Ureter (tissue), 1 donor: ENCODE measurements at regions not wholly inside any gene's neighbourhood (a gene's known extent, or its start where the extent isn't known, plus 50 kb on each side); places are given as distances from the start of the nearest gene placed in this dataset.
"Not testable (repeated sequence)": the region's sequence is repeated elsewhere in the genome, so short reads cannot be mapped to it uniquely, and the experiment has no call there.

ENCODE experiments used
- DNase-seq: peaks from one replicate; pipeline ENCODE4 v3.0.0-alpha.2; 2020; ENCODE audit warnings: low spot score
- donor health status: DM: yes; HTN: yes; CAD: no.

DNA sequence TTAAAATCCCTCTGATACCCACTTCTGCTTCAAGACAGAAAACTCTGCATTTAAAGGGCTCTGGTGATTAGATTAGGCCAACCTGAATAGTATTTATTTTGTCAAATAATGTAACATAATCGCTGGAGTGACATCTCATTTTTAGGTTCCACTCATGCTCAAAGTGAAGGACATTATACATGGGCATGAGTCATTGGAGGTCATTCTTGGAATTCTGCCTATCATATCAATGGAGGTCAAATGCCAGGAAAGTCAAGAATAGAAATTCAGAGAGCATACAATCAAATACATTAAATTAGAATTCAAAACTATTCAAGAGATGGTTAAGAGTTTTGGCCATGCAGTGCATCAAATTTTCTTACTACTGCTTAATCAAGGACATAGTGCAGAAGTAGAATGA is 50.8 kb upstream of the PRSS1 start:
- DNase-seq: no peak

DNA sequence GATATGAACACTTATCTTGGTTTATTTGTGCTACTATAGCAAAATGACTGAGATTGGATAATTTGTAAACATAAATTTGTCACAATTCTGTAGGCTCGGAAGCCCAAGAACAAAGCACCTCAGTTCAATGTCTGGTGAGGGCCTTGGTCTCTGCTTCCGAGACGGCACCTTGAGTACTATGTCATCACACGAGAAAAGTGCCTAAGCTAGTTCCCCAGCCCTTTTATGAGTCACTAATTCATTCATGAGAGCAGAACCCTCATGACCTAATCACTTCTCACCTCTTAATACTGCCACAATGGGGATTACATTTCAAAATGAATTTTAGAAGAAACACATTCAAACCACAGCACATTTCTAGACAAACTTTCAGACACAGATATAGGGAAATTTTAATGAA is 52.0 kb upstream of the PRSS1 start:
- DNase-seq: no peak

DNA sequence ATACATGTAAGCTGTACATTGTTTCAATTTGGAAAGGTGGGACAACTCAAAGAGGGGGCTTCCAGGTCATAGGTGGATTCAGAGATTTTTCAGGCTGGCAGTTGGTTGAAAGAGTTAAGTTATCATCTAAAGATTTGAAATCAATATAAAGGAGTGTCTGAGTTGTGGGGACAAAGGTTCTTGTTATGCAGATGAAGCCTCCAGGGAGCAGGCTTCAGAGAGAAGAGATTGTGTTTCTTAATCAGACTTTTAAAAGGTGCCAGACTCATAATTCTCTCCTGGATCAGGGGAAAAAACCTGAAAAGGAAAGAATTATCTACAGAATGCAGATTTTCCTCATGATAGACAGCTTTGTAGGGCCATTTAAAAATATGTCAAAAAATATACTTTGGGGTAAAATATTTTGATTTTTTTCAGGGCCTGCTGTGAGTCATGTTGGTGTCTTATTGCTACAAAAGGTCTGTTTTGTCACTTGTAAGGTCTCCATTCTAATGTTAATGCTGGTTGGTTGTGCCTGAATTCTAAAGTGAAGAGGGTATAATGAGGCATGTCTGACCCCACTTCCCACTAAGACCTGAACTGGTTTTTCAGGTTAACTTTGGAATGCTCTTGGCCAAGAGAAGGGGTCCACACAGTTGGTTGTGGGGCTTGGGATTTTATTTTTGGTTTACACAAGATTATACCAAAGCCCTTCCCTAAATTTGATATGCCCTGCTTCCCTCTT is 52.7 kb upstream of the PRSS1 start:
- DNase-seq: no peak

DNA sequence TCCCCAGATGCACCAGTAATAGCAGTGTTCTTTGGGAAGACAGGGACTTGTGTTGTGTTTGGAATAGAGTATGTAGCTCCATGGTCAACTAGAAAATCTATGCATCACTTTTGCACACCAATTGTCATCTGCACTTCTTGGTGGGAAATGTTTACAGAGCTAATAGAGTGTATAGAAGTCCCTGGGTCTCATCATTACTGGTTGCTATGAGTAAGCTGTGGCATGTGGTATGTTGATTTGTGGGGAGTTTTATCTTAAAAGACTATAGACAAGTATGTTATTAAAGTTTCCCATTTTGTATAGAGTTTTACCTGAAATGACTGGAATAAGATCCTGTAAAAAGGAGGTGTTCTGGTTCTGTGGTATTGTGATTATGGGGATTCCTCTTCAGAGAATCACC is 55.4 kb upstream of the PRSS1 start:
- no peak for DNase-seq

DNA sequence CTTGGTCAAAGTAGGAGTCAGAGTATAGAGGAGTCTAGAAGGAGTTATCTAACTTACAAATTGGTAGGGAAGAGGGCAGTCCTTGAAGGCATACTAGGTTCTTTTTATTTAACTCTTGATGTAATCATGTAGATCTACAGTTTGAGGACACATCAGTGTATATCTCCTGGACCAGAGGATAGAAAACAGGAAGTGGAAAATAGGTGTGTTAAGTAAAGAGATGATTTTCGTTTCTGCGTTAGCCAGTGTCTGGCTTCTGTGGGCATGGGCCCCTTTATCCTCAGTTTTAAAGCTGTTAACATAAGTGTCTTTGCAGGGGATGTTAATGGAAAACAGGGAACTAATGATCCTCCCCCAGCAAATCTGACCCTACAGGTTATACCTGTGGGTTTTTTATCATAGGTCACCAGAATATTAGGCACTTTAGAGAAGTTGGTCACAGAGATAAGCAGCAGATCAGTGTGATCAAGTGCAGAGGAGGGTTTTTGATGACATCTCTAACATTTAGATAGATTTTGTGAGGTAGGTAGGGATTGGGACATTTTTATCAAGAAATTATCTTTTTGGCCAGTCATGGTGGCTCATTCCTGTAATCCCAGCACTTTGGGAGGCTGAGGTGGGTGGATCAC is 58.6 kb upstream of the PRSS1 start:
- DNase-seq: no peak

DNA sequence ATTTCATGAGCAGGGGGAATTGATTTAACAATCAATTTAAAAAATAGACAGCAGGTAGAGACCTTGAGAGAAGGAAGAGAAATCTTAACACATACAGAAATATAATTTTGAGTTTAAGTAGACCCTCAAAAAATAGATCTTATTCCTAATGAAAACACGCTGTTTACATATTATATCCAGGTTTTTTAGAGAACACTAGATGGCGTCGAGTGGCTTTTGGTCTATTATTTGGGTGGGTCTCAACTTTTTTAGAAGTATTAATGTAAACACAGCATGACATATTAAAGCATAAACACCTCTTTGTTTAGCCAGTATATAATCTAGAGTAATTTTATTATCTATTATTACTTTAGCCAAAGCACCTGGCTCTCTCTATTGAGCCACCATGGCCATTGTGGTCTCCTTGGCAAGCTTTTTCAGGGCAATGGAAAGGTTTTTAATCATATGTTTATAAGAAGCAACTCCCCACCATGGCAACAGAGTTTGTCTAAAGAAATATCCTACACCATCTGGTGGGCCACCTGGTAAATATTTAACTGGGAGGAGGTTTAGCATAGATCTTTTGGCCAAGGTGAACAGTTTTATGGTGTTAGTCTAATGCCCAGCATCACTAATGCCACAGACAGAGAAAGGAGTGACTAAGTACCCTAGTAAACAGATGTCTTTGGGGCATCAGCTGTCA is 59.7 kb upstream of the PRSS1 start:
- DNase-seq: no peak

DNA sequence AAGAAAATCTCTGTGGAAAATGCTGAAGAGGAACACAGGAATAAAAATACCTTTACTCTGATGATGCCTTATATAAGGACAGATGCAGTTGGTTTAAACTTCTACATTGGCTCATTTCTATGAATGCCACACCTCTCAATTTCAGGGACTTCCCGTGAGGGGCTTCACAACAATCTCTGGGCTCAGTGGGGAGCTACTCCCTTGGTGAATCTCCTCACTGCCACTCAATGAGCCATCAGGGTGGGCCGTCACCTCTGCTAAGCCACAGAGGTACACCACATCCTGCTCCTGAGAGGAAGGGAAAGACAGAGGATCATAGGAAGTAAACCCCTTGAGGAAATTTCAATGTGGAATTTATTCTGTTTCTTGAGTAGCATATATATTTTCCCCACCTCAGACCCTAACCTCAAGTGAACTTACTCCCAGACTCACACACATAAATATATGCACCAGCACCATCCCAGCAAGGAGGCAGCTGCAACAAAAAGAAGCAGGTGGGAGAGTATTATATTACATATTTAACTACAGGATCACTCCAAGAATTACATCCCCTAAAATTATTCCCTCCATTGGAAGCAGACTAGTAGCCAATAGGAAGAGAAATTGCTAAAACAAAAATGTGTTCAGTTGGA is 63.3 kb upstream of the PRSS1 start:
- DNase-seq: no peak

DNA sequence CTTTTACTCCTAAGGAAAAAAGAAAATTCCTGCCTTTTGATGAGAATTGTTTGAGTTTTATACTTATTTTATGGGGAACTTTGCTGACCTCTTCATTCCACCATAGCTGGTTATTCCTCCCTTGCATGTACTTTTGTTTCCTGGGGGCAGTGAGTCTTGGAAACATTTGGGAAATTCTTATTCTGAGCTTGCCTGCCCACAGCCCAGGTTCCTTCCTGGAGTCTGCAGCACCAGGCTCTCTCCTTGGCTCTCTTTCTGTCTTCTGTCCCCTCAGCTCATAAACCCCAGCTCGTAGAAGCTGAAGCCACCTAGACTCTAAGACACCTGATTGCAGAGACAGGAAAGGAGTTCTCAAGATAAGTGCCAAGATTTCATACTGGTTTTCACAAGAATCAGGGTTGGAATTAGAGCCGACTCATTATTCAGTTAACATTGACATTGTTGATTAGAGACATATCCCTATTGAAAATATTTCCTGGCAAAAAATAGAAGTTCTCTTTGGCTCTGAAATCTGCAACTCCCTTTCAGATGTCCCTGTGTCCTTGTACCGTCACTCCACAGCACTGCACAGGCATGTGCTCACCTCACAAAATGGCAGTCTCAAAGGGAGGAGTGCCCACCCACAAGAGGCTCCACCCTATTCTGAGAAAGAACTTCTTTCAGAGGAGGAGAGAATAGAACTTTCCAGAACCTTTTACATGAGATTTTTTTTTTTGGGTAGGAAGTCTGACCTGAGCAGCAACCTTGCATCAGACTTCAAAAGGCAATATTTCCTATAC is 67.8 kb upstream of the PRSS1 start:
- no peak for DNase-seq

DNA sequence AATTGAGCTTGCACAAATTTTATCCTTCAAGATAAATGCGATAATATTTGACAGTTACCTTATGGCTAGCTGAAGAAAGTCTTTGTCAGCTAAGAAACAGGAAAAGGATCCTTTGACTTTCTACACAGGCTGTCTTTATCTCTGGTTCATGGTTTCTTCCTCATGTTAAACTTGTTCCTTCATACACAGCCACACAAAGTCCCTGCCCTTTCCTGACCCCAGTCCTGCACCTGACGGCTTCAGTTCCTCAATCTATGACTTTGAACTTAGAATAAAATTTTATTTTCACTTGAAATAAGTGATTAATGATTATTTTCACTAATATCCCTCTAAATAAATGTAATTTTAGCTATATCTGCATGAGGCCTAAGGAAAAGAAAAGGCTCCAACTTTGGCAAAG is 77.8 kb upstream of the PRSS1 start:
- DNase-seq: no peak

DNA sequence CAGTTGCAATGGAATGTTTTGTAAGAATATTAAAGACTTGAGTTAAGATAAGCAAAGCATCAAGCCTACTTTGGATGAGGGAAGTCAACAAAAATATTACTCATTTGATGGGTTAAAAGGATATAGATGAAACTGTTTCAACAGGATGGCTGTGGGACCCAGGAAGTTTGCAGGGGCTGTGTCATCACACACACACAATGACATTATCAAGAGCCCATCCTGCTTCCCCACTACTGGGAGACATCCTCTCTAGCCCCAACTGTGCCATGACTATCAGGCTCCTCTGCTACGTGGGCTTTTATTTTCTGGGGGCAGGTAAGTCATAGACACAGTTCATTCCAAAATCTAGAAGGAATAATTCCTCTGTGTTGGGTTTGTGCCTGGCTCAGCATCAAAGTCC is 78.8 kb upstream of the PRSS1 start:
- no peak for DNase-seq

DNA sequence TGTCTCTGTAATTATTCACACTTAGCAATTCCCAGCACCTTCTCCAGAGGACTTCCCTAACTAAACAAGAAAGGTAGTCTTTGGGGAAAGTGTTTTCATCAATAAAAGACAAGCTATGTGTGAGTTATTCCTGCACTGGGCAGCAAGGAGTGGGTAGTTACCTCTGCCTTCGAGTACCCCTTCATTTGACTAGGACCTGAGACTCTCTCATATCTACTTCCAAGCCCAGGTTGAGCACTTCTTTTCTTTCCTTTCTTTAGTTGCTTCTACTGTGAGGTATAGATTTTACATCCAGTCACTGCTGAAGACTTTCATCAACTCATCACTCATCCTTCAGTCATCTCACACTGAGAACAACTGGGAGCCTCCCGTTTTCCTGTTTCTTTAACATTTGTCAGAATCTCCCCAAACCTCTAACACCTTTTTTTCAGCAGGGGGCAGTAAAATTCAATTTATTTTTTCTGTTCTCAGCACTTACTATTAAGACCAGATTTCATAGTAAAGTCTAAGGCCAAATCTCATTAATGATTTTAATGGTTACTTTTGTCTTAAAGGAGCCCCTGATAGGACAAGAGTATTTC is 80.1 kb upstream of the PRSS1 start:
- DNase-seq: no peak

DNA sequence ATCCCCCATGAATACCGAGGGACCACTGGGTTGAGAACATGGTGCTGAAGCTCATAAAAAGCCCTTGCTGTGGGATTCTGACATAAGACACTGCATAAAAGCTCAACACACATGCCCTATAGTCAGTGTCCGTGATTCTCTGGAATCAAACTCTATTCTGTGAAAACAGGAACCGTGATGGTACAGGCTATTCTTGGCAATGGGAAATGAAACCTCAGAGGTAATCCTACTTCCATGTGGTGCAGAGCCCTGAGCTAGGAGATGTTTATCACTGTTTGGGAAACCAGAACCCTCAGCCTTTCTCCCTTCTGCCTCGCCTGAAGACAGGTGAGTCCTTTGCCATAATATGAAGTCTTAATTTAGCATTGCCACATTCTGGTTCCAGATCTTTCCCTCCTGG is 80.8 kb upstream of the PRSS1 start:
- DNase-seq: no peak

DNA sequence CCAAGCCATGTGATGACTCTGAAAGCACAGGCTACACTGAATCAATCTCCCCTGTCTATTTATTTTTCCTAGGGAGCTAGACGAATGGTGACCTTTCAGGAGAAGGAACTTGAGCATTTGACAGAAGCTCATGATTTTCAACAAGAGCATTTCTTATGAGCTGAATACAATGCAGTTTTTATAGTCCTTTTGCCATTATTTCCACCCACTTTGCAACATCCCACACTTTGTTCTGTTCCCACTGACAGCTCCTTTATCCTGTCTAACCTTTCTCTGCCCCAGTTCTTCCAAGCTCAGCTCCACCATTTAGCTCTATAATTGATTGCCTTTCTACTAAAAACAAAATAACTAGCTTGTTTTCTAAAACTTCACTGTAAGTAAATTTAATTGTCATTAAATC is 91.9 kb upstream of the PRSS1 start:
- no peak for DNase-seq

DNA sequence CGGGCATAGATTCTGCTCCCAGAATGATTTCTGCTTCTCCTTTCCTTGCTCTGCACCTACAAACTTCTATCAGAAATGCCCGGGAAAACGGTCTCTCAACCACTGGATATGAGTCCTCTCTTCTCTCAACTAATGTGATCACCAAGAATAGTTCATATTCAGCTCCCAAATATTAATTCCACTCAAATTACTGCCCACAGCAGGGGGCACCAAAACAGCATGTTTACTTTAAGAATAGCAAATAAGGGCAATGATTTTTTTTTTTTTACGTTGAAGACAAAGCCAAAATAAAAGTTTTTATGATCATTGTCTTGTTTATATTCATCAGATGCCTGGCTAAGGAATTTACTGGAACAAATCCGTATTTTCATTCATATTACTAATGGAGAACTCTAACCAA is 94.9 kb upstream of the PRSS1 start:
- DNase-seq: no peak

DNA sequence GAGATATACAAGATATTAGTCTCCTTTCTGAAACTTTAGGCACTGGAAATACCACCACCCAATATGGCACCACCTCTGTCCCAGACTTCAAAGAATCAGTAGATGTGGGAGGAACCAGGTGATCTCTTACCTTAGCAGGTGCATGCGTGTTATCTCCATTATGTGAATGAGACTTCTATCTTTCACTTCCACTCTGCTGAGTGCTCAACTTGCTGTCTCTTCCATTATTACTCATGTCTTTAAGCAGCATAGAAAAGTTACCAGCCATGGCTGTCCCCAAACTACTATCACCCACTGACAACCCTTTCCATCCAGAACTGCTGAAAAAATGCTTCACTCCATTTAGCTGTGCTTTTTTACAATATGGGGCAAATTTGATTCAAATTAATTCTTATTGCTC is 101.5 kb upstream of the PRSS1 start:
- DNase-seq: no peak

DNA sequence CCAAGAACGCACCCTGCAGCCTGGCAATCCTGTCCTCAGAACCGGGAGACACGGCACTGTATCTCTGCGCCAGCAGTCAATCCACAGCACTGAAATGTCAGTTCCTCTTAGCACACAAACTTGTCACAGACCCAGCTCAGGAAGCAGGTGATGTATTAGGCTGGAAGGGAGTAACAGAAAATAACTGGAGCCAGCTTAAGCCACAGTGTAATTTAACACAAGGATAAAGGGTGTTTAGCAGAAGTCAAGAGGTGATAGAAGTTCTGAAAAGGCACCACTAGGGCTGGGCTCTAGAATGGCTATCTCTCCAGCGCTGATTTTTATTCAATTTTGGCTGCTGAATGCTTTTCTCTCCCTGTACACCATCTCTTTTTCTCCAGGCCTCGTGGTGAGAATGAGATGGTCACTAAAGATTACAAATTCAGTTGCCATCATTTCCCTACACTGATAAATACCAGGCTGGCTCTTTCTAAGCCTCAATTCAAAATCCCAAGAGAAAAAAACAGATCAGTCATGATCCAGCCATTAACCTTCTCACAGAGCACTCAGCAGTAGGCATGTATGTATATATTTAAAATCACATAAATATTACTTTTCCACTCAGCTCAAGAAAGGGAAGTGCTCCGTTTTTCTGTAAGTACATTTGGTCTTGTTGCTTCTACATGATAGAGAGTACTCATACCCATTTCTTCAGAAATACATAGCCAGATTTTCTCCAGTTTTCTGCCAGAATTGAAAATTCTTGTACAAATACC is 102.7 kb upstream of the PRSS1 start:
- no peak for DNase-seq

DNA sequence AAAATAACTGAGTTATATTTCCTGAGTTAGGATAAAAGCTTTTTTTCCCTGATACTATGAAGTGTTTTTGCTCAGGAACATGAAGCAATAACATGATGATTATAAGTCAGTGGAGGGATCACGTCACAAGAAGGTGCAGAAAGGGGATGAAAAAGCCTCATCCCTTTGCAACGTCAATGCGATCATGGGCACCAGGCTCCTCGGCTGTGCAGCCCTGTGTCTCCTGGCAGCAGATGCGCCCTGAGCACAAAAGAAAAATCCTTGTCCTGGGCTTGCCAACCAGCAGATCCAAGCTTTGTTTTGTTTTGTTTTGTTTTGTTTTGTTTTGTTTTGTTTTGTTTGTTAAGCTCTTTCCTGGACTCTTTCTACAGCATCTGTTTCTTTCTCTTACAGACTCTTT is 103.5 kb upstream of the PRSS1 start:
- DNase-seq: no peak

DNA sequence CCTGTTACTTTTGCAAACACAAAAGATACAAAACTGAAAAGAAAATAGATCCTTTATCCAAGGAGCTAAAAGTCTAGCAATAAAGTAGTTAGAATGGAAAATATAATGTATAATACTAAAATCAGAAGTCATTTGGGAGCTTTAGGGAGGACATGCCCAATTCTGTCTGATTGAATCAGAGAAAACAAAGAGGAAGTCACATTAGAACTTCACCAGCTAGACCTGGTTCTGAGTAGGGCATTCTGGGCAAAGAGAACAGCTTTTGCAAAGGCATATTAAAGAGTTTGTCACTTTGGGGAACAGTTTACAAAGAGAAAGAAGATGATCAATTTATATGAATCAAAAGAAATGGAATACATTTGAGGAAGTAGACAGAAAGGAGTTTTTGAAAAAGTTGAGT is 107.0 kb upstream of the PRSS1 start:
- DNase-seq: no peak

DNA sequence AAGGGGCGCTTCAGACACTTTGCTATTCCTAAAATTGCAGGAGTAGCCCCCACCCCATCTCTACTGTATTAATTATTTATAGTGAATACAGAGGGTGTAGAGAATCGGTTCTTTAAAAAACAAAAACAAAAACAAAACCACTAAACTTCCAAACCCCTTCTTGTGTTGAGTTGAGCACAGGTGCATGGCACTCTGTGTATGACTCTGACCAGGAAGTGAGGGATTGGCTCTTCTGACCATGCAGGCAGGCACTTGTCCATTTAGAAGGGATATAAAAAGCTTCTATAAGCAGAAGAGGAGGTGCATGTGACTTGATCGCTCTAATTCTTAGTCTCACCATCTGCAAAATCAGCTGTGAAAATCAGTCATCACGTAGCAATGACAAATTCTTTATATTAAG is 108.0 kb upstream of the PRSS1 start:
- not testable (repeated sequence) for DNase-seq

DNA sequence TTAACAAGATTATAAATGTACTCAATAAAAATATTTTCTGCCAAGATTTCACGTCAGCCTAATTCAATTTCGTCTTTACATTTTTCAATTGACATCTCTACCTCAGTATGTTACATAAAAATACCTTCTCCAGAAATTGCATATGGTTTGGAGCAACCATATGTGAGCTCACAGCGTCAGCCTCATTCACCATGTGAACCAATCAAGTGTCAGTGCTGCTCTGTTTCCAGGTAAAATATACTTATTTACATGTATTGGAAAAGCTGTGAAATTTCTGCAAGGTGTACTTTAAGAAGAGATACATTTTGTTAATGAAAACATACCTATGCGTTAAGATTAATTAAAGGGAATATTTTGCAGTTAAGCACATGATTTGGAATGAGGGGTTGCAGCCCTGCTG is 110.7 kb upstream of the PRSS1 start:
- no peak for DNase-seq

DNA sequence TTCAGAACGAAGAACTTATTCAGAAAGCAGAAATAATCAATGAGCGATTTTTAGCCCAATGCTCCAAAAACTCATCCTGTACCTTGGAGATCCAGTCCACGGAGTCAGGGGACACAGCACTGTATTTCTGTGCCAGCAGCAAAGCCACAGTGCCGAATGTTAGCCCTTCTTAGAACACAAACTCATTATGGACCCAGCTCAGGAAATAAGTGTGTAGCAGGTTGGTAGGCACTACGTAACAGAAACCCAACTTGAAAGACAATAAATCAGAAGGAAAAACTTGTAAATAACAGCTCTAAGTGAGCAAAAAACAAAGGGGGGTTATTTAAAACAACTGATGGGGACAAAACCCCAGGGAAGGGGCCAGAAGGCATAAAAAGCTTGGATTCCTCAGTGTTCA is 112.0 kb upstream of the PRSS1 start:
- DNase-seq: no peak
